ENCODE measurements at regions not wholly inside any gene's neighbourhood (a gene's known extent, or its start where the extent isn't known, plus 50 kb on each side); places are given as distances from the start of the nearest gene placed in this dataset.
A peak's percentile ranks its signal among the peaks of the same experiment; 100 is the strongest.
"Not testable (repeated sequence)": the region's sequence is repeated elsewhere in the genome, so short reads cannot be mapped to it uniquely, and the experiment has no call there.

DNA sequence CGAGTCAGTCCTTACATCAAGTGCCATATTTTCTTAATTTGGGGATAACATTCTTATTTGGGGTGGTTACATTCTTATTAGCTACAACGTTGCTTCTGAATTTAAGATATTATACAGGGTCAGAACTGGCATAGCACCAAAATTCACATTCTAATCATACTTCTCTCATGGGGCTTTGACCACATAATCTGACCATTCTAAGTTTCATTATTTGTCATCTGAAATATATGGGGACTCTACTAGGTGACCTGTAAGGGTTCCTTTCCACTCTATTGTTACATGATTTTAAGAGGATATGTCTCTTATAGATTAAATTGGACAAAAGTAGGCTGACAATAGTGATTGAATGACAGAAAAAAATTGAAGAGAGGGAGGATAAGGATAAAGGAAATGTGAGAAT is 536.5 kb downstream of the KCTD12 start:
- DNase-seq (ENCODE audit: low read depth in 2 of 2), result no peak

GRCh38 chr13:76339649-76340048 is 546.6 kb downstream of the KCTD12 start:
- DNase-seq (ENCODE audit: low read depth in 2 of 2), result no peak

DNA sequence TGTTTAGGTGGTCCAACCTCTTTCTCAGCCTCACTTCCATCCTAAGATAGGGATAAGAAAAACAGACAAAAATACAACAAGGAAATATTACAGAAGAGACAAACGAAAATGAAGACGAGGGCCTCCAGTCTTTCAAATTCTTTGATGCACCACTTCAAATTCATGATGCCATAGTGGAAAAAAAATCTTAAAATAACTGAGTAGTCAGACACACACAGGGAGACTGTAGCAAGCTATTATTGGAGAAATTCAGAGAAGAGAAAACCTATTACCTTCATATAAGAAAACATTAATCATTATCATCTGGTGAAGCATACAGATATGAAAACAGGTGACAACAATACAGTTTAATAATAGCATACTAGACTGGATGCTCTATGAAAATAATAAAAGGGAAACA is 548.2 kb downstream of the KCTD12 start:
- DNase-seq (ENCODE audit: low read depth in 2 of 2), result no peak

GRCh38 chr13:76336889-76337844 is 549.0 kb downstream of the KCTD12 start:
- DNase-seq (ENCODE audit: low read depth in 2 of 2), result no peak

- no peak for DNase-seq (ENCODE audit: low read depth in 2 of 2)
These were observed 550.7 kb downstream of the KCTD12 start for GRCh38 chr13:76335463-76335862.

GRCh38 chr13:76331943-76332712 is 554.1 kb downstream of the KCTD12 start:
- peak; percentile 48 to 51 for DNase-seq (ENCODE audit: low read depth in 2 of 2)

DNA sequence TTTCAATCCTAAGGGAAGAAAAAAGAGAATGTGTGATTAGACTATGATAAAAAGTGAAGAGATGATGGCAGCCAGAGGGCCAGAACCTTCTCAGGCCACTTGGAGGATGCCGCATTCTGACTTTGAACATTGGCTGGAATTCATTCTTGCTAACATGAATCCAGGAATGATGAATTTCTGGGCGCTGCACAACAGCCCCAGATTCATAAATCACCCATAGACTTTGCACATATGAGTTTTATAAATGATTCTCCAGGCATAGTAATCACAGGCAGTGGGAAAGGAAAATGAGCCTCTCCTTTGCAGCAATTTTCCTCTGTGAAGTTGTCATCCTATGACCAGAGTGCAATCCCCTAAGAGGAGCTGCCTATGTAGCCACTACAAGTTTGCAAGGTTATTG is 555.4 kb downstream of the KCTD12 start:
- peak; percentile 22 to 33 for DNase-seq (ENCODE audit: low read depth in 2 of 2)

DNA sequence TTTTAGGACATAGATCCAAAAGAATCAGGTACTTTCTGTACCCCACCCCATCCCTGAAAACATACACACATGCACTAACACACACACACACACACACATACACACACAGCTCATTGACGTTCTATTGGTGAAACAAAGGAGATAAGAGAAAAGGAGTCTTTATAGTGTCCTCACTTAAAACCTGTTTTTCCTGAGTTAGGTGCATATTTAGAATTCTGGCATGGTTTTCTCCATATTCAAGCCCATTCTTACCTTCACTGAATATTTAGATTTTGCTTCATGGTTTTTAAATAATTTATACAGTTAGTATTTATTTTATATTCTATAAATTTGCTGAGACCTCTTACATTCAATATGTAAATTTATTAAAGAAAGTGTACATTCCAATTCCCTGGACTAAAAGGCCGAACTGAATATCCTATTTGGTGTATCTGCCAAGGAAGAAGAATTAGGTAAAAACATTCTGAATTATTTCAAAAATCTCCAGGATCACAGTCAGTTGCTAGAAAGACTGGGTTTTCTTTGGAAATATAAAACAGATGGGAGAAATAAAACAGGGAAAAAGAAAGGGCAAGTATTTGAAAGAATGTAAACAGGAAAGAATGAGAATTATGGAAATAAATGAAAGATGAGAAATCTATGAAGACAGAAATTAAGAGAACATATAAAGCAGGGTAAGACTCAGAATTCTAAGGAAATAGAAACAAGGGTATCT is 556.2 kb downstream of the KCTD12 start:
- no peak for DNase-seq (ENCODE audit: low read depth in 2 of 2)

DNA sequence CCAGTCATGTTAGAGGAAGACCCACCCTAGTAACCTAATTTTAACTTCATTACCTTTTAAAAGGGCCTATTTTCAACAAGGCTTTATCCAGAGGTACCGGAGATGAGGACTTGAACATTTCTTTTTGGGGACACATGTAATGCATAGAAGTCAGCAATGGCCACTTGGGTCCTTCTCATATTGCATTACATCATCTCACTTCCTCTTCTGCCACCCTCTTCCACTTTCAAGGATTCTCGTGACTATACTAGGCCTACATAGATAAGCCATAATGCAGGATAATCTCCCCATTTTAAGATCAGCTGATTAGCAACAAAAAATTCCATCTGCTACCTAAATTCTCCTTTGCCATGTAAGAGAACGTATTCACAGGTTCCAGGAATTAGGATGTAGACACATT is 557.2 kb downstream of the KCTD12 start:
- DNase-seq (ENCODE audit: low read depth in 2 of 2), result no peak

DNA sequence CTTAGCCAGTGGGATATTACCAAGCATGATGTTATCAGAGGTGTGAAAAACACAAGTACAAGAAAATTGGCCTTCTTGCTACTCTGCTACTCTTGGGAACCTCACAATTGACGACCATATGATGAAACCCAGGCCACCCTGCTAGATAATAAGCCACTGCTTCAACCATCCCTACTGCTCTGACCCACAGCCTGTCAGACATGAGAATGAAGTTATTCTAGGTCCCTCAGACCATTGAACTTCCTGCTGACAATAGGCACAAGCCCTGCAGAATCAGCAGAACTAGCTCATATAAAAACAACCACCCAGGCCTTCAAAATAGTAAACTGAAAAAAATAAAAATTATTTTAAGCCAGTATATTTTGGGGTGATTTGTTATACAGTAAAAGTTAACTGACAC is 559.9 kb downstream of the KCTD12 start:
- DNase-seq (ENCODE audit: low read depth in 2 of 2), result no peak

DNA sequence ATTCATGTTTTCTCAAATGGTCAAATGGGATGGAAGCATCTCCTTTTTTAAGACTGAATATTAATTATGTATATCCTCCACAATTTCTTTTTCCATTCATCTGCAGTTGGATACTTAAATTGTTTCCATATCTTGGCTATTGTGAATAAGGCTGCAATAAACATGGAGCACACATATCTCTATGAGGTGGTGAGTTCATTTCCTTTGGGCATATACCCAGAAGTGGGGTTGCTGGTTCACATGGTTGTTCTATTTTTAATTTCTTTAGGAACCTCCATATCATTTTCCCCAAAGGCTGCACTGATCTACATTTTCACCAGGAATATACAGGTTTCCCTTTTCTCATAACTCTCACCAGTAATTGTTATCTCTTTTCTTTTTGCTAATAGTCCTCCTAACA is 566.3 kb downstream of the KCTD12 start:
- DNase-seq (ENCODE audit: low read depth in 2 of 2), result no peak

GRCh38 chr13:76316998-76317527 is 569.1 kb downstream of the KCTD12 start:
- no peak for DNase-seq (ENCODE audit: low read depth in 2 of 2)

- no peak for DNase-seq (ENCODE audit: low read depth in 2 of 2)
These were observed 571.7 kb downstream of the KCTD12 start for GRCh38 chr13:76314495-76314894.

DNA sequence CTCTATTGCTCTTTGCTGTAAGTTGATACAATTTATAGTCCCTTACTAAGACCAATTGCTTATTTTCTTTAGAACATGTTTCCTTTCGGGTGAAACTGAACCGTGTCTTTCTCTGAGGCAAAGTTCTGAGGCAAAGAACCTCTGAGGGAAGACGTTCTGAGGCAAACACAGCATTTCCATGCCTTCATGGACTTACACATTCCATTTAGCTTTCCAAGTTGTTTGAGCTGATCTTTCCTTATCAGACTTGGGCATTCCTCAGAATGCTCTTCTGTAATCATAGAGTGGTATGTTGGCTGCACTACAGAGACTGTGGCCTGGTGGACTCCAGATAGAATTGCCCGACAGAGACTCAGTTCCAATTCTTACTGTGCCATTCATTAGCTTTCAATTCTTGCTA is 579.1 kb downstream of the KCTD12 start:
- DNase-seq (ENCODE audit: low read depth in 2 of 2), result no peak

- no peak for DNase-seq (ENCODE audit: low read depth in 2 of 2)
These were observed 585.5 kb downstream of the KCTD12 start for GRCh38 chr13:76300688-76301087.

DNA sequence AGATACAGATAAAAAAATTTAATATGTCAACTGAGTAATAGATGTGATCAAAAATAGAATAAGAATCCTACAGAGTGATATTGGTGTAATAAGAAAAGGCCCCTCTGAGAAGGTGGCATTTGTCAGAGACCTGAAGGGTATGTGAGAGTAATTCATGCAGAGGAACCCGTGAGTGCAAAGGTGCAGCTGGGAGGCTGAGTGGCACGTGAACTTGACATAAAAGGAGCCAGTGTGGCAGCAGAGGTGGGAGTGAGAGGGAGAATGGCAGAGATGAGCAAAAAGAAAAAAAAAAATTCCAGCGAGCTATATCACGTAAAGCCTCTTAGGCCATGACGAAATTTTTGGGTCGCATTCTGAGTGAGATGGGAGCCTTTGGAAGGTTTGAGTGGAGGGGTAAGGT is 588.9 kb downstream of the KCTD12 start:
- no peak for DNase-seq (ENCODE audit: low read depth in 2 of 2)

- DNase-seq (ENCODE audit: low read depth in 2 of 2), result no peak
These were observed 589.5 kb downstream of the KCTD12 start for GRCh38 chr13:76296751-76297150.

GRCh38 chr13:76295020-76295419 is 591.2 kb downstream of the KCTD12 start:
- not testable (repeated sequence) for DNase-seq (ENCODE audit: low read depth in 2 of 2)

DNA sequence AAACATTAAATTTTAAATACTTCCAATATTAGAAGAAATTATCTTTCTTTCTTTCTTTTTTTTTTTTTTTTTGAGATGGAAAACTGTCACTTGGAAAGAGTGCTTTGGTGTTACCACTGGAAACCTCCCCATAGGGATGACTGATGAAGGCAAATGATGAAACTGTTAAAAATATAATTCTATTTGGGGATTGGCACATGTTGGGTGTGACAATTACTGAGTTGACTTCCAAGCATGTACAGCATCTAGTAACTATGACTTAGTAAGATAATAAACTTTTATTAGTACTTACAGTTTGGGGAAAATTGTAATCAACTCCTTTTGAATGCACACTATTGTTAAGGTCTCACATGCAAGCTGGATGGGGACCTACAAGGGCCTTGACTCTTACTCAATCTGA is 592.5 kb downstream of the KCTD12 start:
- DNase-seq (ENCODE audit: low read depth in 2 of 2), result no peak

DNA sequence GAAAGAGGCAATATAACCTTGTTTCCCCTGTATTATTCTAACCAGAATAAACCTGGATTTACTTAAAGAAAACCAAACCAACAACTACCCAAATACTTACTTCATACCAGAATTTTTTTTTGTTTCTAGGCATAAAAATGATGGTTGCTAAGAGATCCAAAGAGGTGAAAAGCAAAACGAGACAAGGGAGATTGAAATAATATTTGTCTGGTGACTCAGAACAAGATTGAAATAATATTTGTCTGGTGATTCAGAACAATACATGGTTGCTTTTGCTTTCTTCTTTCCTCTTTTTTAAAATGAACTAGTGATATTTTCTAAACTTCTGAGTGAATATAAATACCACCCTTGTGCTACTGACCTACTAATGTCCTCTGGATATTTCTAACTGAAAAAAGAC is 592.9 kb downstream of the KCTD12 start:
- peak; percentile 52 to 54 for DNase-seq (ENCODE audit: low read depth in 2 of 2)

GRCh38 chr13:76292726-76293125 is 593.5 kb downstream of the KCTD12 start:
- no peak for DNase-seq (ENCODE audit: low read depth in 2 of 2)

GRCh38 chr13:76292031-76292430 is 594.2 kb downstream of the KCTD12 start:
- DNase-seq (ENCODE audit: low read depth in 2 of 2), result no peak

Data from fibroblast of skin of left quadriceps (primary cell).